Uterus (tissue), 2 donors: ENCODE measurements at regions not wholly inside any gene's neighbourhood (a gene's known extent, or its start where the extent isn't known, plus 50 kb on each side); places are given as distances from the start of the nearest gene placed in this dataset.

Experiments used
- CTCF ChIP-seq, 4 experiments: fragments of 200-600 bp in 2 of 4; fragments of 450-650 bp in 2 of 4; sonication (generic) in 2 of 4; IDR thresholded peaks; one replicate each; pipeline ENCODE4 v1.5.1; 2016 to 2019; ENCODE audit warnings: antibody characterized with exemption in 4 of 4, mild to moderate bottlenecking in 2 of 4, moderate library complexity in 1 of 4
- POLR2A ChIP-seq, 2 donors: fragments of 450-650 bp; IDR thresholded peaks; one replicate each; pipeline ENCODE4 v1.6.1; 2016; ENCODE audit warnings: antibody characterized with exemption in 2 of 2, mild to moderate bottlenecking in 1 of 2, moderate library complexity in 1 of 2

DNA sequence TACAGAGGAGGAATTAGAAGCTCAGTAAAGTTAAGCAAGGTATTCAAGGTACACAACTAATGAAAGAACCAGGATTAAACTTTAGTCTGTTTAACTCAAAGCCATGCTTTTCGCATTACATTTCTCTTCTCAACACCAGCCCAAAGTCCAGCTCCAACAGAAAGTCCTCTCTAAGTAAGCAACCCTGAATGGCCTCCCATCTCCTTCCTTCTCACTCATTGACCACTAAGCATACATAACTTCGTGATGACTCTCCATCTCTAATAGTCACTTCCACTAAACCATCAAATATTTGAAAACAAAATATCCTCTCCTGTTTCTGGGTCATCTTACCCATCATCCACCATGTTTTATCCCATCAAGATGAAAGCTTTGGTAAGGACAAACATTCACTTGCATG is 219.8 kb downstream of the RAD51AP2 start:
- TF ChIP-seq CTCF (IDR thresholded peaks at IDR 0.05) (no peak), POLR2A (IDR thresholded peaks at IDR 0.05) (no peak)
